H7 (cell line): ENCODE measurements at regions not wholly inside any gene's neighbourhood (a gene's known extent, or its start where the extent isn't known, plus 50 kb on each side); places are given as distances from the start of the nearest gene placed in this dataset.
A peak's percentile ranks its signal among the peaks of the same experiment; 100 is the strongest.
"Not testable (repeated sequence)": the region's sequence is repeated elsewhere in the genome, so short reads cannot be mapped to it uniquely, and the experiment has no call there.

Experiments
- DNase-seq: peaks from one replicate; pipeline ENCODE4 v3.0.0; 2012
- H3K27me3 ChIP-seq: 2 replicates; pipeline ENCODE4 v1.6.0; 2011; ENCODE audit warnings: mild to moderate bottlenecking, low read length; ENCODE audit not compliant: control insufficient read depth, insufficient read depth
- H3K36me3 ChIP-seq: replicated peaks from 2 replicates; pipeline ENCODE4 v1.5.1; 2011; ENCODE audit warnings: low read length; ENCODE audit not compliant: control insufficient read depth, insufficient read depth
- H3K4me3 ChIP-seq: 2 replicates; pipeline ENCODE4 v1.5.1; 2011; ENCODE audit warnings: low read depth, mild to moderate bottlenecking, control low read depth, low read length, moderate library complexity; ENCODE audit not compliant: insufficient read depth

DNA sequence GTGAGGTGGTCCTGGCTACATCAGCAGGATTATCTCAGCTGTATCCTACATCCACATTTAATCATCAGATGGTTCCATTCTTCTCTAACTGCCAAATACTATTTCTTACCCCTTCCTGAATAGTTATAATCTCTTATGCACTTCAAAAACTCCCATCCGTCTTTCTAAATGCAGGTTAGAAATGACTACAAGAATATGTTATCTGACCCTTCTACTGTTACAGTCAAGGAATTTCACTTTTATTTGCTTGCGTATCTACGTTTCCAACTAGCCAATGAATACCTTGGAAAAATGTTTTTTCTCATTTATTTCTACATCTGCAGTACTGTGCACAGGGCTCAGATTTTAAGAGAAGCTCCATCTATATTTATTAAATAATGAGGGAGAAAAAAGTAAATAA, 709.9 kb downstream of the KCNT2 start:
- Histone ChIP-seq H3K4me3 (no peak overlapping the region), H3K36me3 (no peaks in the 10 kb centered on the region), H3K27me3 (no peaks in the 10 kb centered on the region)
- no peak for DNase-seq

DNA sequence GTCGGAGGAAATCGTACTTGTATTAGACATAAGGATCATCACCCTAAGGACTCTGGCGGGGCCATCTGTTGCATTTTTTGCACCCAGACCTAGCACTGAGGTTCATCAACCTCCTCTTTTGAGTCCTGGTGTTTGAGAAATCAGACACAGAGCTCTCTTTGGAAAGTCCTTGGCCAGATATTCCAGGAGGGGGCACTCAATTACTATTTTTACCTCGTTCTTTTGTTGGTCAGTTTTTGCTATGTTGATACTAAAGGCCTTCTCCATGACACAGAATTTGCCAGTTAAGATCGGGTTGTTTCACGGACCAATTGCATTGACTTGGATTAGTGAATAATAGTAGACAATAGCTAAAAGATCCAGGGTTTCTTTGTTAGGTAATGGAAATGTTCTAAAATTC, 711.2 kb downstream of the KCNT2 start:
- no peaks in the 10 kb centered on the region for H3K27me3 ChIP-seq
- no peak for DNase-seq
- no peaks in the 10 kb centered on the region for H3K36me3 ChIP-seq
- no peak overlapping the region for H3K4me3 ChIP-seq

GRCh38 chr1:195894411-195894810, 713.8 kb downstream of the KCNT2 start:
- no peaks in the 10 kb centered on the region for H3K36me3 ChIP-seq
- H3K27me3 ChIP-seq = no peaks in the 10 kb centered on the region
- no peak overlapping the region for H3K4me3 ChIP-seq
- no peak for DNase-seq

DNA sequence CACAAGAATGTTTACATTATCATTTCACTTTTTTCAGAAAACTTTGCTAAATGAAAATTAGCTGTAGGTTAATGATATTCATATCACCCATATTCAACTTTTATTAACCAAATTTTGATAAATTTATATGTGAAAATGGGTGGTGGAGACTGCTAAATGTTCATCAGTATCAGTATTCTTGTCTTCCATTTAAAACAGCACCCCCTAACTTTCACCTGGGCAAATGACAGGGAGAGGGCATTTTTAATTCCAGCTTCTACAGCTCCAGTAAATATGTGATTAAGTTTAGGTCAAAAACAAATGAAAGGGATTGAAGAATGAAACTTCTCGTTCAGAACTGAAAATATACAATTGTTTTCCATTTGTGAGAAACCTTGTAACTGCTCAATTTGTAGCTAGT, 722.2 kb downstream of the KCNT2 start:
- DNase-seq = peak; percentile 10
- H3K27me3 ChIP-seq = no peaks in the 10 kb centered on the region
- H3K36me3 ChIP-seq = no peaks in the 10 kb centered on the region
- no peak overlapping the region for H3K4me3 ChIP-seq

DNA sequence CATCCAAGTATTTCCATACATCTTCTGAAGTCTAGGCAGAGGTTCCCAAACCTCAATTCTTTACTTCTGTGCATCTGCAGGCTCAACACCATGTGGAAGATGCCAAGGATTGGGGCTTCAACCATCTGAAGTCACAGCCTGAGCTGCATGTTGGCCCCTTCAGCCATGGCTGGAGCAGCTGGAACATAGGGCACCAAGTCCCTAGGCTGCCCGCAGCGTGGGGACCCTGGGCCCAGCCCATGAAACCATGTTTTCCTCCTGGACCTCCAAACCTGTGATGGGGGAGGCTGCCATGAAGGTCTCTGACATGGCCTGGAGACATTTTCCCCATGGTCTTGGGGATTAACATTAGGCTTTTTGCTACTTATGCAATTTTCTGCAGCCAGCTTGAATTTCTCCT, 729.8 kb downstream of the KCNT2 start:
- H3K36me3 ChIP-seq = no peaks in the 10 kb centered on the region
- DNase-seq = no peak
- H3K4me3 ChIP-seq = no peak overlapping the region
- no peaks in the 10 kb centered on the region for H3K27me3 ChIP-seq

- H3K27me3 ChIP-seq = no peaks in the 10 kb centered on the region
- no peaks in the 10 kb centered on the region for H3K36me3 ChIP-seq
- no peak overlapping the region for H3K4me3 ChIP-seq
- DNase-seq = no peak
These were observed 731.4 kb downstream of the KCNT2 start for GRCh38 chr1:195876792-195877191.

GRCh38 chr1:195872376-195872775, 735.9 kb downstream of the KCNT2 start:
- no peaks in the 10 kb centered on the region for H3K36me3 ChIP-seq
- DNase-seq = no peak
- H3K27me3 ChIP-seq = no peaks in the 10 kb centered on the region
- H3K4me3 ChIP-seq = no peak overlapping the region

- Histone ChIP-seq H3K4me3 (no peak overlapping the region), H3K27me3 (no peaks in the 10 kb centered on the region), H3K36me3 (no peaks in the 10 kb centered on the region)
- DNase-seq = no peak
These were observed 740.6 kb downstream of the KCNT2 start for GRCh38 chr1:195867638-195868037.

- Histone ChIP-seq H3K36me3 (no peaks in the 10 kb centered on the region), H3K4me3 (no peak overlapping the region), H3K27me3 (no peaks in the 10 kb centered on the region)
- no peak for DNase-seq
These were observed 741.4 kb downstream of the KCNT2 start for GRCh38 chr1:195866781-195867222.

- H3K36me3 ChIP-seq = no peaks in the 10 kb centered on the region
- no peak overlapping the region for H3K4me3 ChIP-seq
- DNase-seq = no peak
- H3K27me3 ChIP-seq = no peaks in the 10 kb centered on the region
These were observed 742.0 kb downstream of the KCNT2 start for GRCh38 chr1:195866091-195866780.

DNA sequence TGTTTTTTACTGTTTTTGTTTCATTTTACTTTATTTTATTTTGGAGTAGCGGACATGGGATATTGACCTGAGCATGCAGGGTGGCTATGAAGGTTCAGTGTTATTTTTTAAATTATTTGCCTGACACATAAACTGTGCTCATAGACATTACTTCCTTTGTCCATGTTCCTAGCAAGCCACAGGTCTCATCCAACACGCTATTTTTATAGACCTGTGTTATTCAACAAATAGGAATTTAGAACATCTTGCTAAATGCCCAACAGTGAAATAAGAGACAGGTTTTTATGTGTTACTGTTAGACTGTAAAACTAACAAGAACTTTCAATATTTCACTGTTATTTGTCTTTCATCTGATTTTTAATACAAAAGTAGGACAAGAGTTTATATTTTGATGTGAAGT, 756.4 kb downstream of the KCNT2 start:
- Histone ChIP-seq H3K36me3 (no peaks in the 10 kb centered on the region), H3K4me3 (no peak overlapping the region), H3K27me3 (no peaks in the 10 kb centered on the region)
- no peak for DNase-seq

DNA sequence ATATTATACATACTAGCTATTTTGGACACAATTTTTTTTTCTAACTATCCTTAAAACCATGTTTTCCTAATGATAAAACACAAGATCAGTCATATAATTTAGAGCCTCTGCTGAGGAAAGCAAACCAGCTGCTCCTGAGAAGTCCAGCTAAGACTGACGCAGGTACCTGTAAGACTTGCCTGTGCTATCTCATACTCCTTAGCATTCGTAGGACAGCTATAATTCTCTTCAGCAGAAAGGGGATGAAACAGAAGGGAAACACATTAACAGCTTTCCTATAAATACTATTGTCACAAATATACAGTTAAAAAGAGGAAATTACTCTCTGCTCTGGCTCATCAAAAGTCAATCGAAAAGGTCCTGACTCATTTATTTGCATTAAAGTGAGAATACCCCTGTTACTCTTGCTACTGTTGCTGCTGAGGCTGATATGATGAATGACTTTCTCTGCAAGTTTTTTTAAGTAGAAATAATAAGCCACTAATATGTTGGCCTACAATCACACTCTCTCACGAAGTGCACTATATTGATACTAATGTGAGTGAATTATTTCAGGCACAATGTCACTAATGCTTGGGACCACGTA, 757.1 kb downstream of the KCNT2 start:
- no peaks in the 10 kb centered on the region for H3K36me3 ChIP-seq
- H3K27me3 ChIP-seq = no peaks in the 10 kb centered on the region
- DNase-seq = no peak
- H3K4me3 ChIP-seq = no peak overlapping the region

DNA sequence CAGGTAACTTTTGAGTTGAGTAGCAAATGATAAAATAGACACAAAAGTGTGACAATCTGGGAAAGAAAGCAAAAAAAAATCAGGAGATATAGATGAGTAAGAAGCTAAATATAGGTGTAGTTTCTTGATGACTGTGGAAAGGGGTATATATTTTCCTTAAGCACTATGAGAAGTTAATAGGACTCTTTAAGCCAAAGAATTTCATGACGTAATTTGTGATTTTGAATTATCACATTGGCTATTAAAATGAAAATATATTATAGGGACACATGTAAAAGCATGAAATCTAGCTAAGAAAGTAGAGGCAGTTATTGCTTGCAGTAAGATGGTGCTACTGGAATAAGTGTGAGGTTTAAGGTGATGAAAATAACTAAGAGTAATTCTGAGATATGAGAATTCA, 759.1 kb downstream of the KCNT2 start:
- H3K4me3 ChIP-seq = no peak overlapping the region
- no peaks in the 10 kb centered on the region for H3K36me3 ChIP-seq
- no peak for DNase-seq
- H3K27me3 ChIP-seq = no peaks in the 10 kb centered on the region

DNA sequence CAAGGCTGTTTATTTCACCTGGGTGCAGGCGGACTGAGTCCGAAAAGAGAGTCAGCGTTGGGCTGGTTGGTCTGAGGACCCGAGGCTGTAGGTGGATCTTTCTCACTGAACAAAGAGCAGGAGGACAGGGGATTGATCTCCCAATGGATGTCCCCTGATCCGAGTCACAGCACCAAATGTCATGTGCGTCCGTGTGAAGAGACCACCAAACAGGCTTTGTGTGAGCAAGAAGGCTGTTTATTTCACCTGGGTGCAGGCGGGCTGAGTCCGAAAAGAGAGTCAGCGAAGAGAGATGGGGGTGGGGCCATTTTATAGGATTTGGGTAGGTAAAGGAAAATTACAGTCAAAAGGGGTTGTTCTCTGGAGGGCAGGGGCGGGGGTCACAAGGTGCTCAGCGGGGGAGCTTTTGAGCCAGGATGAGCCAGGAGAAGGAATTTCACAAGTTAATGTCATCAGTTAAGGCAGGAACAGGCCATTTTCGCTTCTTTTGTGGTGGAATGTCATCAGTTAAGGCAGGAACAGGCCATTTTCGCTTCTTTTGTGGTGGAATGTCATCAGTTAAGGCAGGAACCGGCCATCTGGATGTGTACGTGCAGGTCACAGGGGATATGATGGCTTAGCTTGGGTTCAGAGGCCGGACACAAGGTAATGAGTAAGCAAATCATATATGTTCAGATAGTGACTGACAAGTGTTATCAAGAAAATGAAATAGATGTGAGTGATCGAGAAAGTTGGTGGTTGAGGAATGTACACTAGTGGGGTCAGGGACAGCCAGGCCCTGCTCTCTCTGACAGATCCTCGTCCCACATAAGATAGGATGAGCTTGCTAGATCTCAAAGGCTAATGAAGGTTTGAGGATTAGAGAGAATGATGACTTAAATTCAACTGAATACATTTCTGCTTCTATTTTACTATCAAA, 760.0 kb downstream of the KCNT2 start:
- DNase-seq = not testable (repeated sequence)

DNA sequence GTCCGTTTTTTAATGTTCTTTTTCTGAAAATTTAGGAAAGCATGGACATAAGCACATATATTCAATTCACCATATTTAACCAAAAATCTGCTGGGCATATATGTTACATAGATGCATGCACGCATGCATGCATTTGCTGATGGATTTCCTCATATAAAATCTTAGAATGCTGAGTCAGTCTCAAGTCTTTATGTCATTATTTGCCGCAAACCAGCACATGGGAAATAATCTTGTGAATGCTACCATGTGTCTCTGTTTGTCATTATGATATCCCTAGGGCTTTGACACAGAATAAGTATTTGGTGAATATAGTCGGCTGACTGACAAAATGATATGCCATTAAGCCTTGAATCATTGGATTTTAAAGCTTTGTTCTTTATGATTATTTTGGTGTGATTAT, 776.5 kb downstream of the KCNT2 start:
- Histone ChIP-seq H3K36me3 (no peaks in the 10 kb centered on the region), H3K27me3 (no peaks in the 10 kb centered on the region), H3K4me3 (no peak overlapping the region)
- no peak for DNase-seq

More for the DNA sequence above, 760.0 kb downstream of the KCNT2 start:
- H3K27me3 ChIP-seq, H3K36me3 ChIP-seq: not testable (repeated sequence)
- peak overlapping the region; percentile 51 for H3K4me3 ChIP-seq
